DND-41 (cell line): ENCODE measurements at regions not wholly inside any gene's neighbourhood (a gene's known extent, or its start where the extent isn't known, plus 50 kb on each side); places are given as distances from the start of the nearest gene placed in this dataset.

ENCODE experiments used
- CTCF ChIP-seq: IDR thresholded peaks from 2 replicates; pipeline ENCODE4 v1.5.1; 2012; ENCODE audit warnings: borderline replicate concordance, low read length, moderate library complexity, mild to moderate bottlenecking; ENCODE audit not compliant: poor library complexity, severe bottlenecking; ENCODE audit errors: extremely low read depth
- EZH2 ChIP-seq: IDR thresholded peaks from 3 replicates; pipeline ENCODE4 v1.6.1; 2012; ENCODE audit warnings: borderline replicate concordance, low read depth, mild to moderate bottlenecking, moderate library complexity, low read length, inconsistent platforms; ENCODE audit not compliant: severe bottlenecking

- TF ChIP-seq CTCF (no peak), EZH2 (no peak)
Measured at GRCh38 chr2:37556256-37556655, 115.2 kb downstream of the CDC42EP3 start.
